Upper lobe of left lung (tissue), 4 donors: ENCODE measurements at regions not wholly inside any gene's neighbourhood (a gene's known extent, or its start where the extent isn't known, plus 50 kb on each side); places are given as distances from the start of the nearest gene placed in this dataset.

Experiments used
- CTCF ChIP-seq, 6 experiments: fragments of 450-650 bp in 4 of 6; fragments of 200-600 bp in 2 of 6; sonication (generic) in 2 of 6; IDR thresholded peaks; one replicate each; pipeline ENCODE4 v1.5.1; 2016 to 2019; ENCODE audit warnings: antibody characterized with exemption in 6 of 6
- POLR2A ChIP-seq, 4 donors: fragments of 450-650 bp; IDR thresholded peaks; one replicate each; pipeline ENCODE4 v1.5.1; 2016 to 2017; ENCODE audit warnings: antibody characterized with exemption in 4 of 4, mild to moderate bottlenecking in 2 of 4
- POLR2AphosphoS5 ChIP-seq, 2 donors: sonication (generic); formaldehyde crosslinking; IDR thresholded peaks; one replicate each; pipeline ENCODE4 v1.5.1; 2017; ENCODE audit warnings: antibody characterized with exemption in 2 of 2

GRCh38 chr12:125240717-125241116, 175.5 kb downstream of the AACS start:
- TF ChIP-seq CTCF (IDR thresholded peaks at IDR 0.05), result no peak
- no peak for TF ChIP-seq POLR2A (IDR thresholded peaks at IDR 0.05)
- TF ChIP-seq POLR2AphosphoS5 (IDR thresholded peaks at IDR 0.05), result no peak
